ENCODE measurements at regions not wholly inside any gene's neighbourhood (a gene's known extent, or its start where the extent isn't known, plus 50 kb on each side); places are given as distances from the start of the nearest gene placed in this dataset.

- TF ChIP-seq EZH2phosphoT487 (IDR thresholded peaks at IDR 0.05; ENCODE audit: low read depth) (no peak), CTCF (IDR thresholded peaks at IDR 0.05; ENCODE audit: low read depth, low read length) (no peak)
These were observed 208.1 kb upstream of the CDKN2B start for GRCh38 chr9:22217254-22217653.

Measured in OCI-LY3 (cell line).